CD4-positive, alpha-beta T cell (primary cell): ENCODE measurements at regions not wholly inside any gene's neighbourhood (a gene's known extent, or its start where the extent isn't known, plus 50 kb on each side); places are given as distances from the start of the nearest gene placed in this dataset.

Experiments
- ATAC-seq: fragments of 200-7000 bp; cut with Tn5 transposase; one replicate; pipeline ENCODE4 v1.10.0; 2022; ENCODE audit warnings: mild to moderate bottlenecking; ENCODE audit not compliant: poor library complexity
- CTCF ChIA-PET: fragments of 350-600 bp; sonication (Branson Sonifier 250); formaldehyde crosslinking; loops from one replicate; lab custom pipeline; 2021; ENCODE audit warnings: antibody characterized with exemption, inconsistent platforms; lab: Charles Lee
- POLR2A ChIA-PET: fragments of 350-600 bp; sonication (Branson Sonifier 250); formaldehyde crosslinking; loops from one replicate; lab custom pipeline; 2021; ENCODE audit warnings: antibody characterized with exemption, inconsistent platforms; lab: Charles Lee
- DNase-seq, 14 experiments: peaks; one replicate each; pipeline ENCODE4 v3.0.0-alpha.2; 2013 to 2020; ENCODE audit warnings: mixed read lengths in 2 of 14
- H3K27ac ChIP-seq, 2 donors: one replicate each; pipeline versions ENCODE4 v1.5.1 to v1.7.0; 2013; ENCODE audit warnings: low read length in 2 of 2, low read depth in 1 of 2, mild to moderate bottlenecking in 1 of 2
- H3K27me3 ChIP-seq, 2 experiments: 1 replicate in 1 of 2; 2 replicates in 1 of 2; pipeline versions ENCODE4 v1.6.1 to v1.7.0; 2013; ENCODE audit warnings: low read length in 2 of 2, control low read depth in 1 of 2, mild to moderate bottlenecking in 1 of 2, moderate library complexity in 1 of 2; ENCODE audit not compliant: insufficient read depth in 2 of 2, control insufficient read depth in 1 of 2
- H3K36me3 ChIP-seq: one replicate; pipeline ENCODE4 v1.6.1; 2013; ENCODE audit warnings: low read length, control low read depth; ENCODE audit not compliant: insufficient read depth
- H3K4me1 ChIP-seq: one replicate; pipeline ENCODE4 v1.6.1; 2013; ENCODE audit warnings: low read length, control low read depth; ENCODE audit not compliant: insufficient read depth
- H3K4me3 ChIP-seq: one replicate; pipeline ENCODE4 v1.5.1; 2013; ENCODE audit warnings: mild to moderate bottlenecking, low read length, moderate library complexity
- H3K9me3 ChIP-seq, 2 experiments: 1 replicate in 1 of 2; 2 replicates in 1 of 2; pipeline versions ENCODE4 v1.6.1 to v1.7.0; 2013; ENCODE audit warnings: low read length in 2 of 2, mild to moderate bottlenecking in 2 of 2, control low read depth in 1 of 2, moderate library complexity in 1 of 2; ENCODE audit not compliant: control insufficient read depth in 1 of 2, insufficient read depth in 1 of 2
- H3K27ac Mint-ChIP-seq: one replicate; pipeline ENCODE4 v1.8.0; 2020; ENCODE audit warnings: mixed read lengths
- H3K27me3 Mint-ChIP-seq: one replicate; pipeline ENCODE4 v1.8.0; 2021; ENCODE audit warnings: mixed read lengths
- H3K36me3 Mint-ChIP-seq: one replicate; pipeline ENCODE4 v1.8.0; 2021; ENCODE audit warnings: low read depth, mixed read lengths
- H3K4me1 Mint-ChIP-seq: one replicate; pipeline ENCODE4 v1.8.0; 2021; ENCODE audit warnings: low read depth, mixed read lengths
- H3K4me3 Mint-ChIP-seq: one replicate; pipeline ENCODE4 v1.8.0; 2020; ENCODE audit warnings: mild to moderate bottlenecking, mixed read lengths
- H3K9me3 Mint-ChIP-seq: one replicate; pipeline ENCODE4 v1.8.0; 2020; ENCODE audit warnings: mixed read lengths
- CTCF ChIP-seq: fragments of 200-600 bp; IDR thresholded peaks from one replicate; pipeline ENCODE4 v1.8.0; 2022; ENCODE audit warnings: antibody characterized with exemption, mild to moderate bottlenecking
- intact Hi-C, 2 experiments: fragments of 100-400 bp; cut with DNase I in 1 of 2; cut with micrococcal nuclease in 1 of 2; formaldehyde crosslinking; loops; one replicate each; pipeline versions ENCODE4 v1.15.1 to v1.9.0; 2023 to 2025; cut with DNase I, micrococcal nuclease

- TF ChIP-seq CTCF = no peak
- no peaks in the 10 kb centered on the region for H3K36me3 Mint-ChIP-seq
- H3K4me1 Mint-ChIP-seq = no peaks in the 10 kb centered on the region
- no peak overlapping the region for H3K4me3 Mint-ChIP-seq
- intact Hi-C loops = no loop called here
- H3K27me3 Mint-ChIP-seq = peaks cover 50% of the 10 kb centered on the region
- no peaks in the 10 kb centered on the region for H3K4me1 ChIP-seq
- H3K27me3 ChIP-seq = peaks cover 0 to 3% of the 10 kb centered on the region in 2 experiments
- no peak overlapping the region for H3K27ac Mint-ChIP-seq
- POLR2A ChIA-PET = no interaction called here
- no peak overlapping the region for H3K4me3 ChIP-seq
- no peak overlapping the region for H3K27ac ChIP-seq
- ATAC-seq (no peak), DNase-seq (no peak)
- H3K9me3 ChIP-seq = no peaks in the 10 kb centered on the region
- CTCF ChIA-PET = no interaction called here
- no peaks in the 10 kb centered on the region for H3K9me3 Mint-ChIP-seq
- H3K36me3 ChIP-seq = no peaks in the 10 kb centered on the region
Observed at GRCh38 chr15:29935296-29936004, 113.2 kb upstream of the TJP1 start.

GRCh38 chr15:29934251-29934650 lies 112.0 kb upstream of the TJP1 start:
- no peaks in the 10 kb centered on the region for H3K9me3 ChIP-seq
- POLR2A ChIA-PET = no interaction called here
- no peak overlapping the region for H3K27ac Mint-ChIP-seq
- H3K4me1 ChIP-seq = no peaks in the 10 kb centered on the region
- no peaks in the 10 kb centered on the region for H3K9me3 Mint-ChIP-seq
- no peak for ATAC-seq
- CTCF ChIA-PET = no interaction called here
- no peak overlapping the region for H3K27ac ChIP-seq
- H3K36me3 ChIP-seq = no peaks in the 10 kb centered on the region
- DNase-seq = no peak
- peaks cover 0 to 3% of the 10 kb centered on the region in 2 experiments for H3K27me3 ChIP-seq
- H3K4me1 Mint-ChIP-seq = no peaks in the 10 kb centered on the region
- no peak overlapping the region for H3K4me3 ChIP-seq
- TF ChIP-seq CTCF = no peak
- peaks cover 45% of the 10 kb centered on the region for H3K27me3 Mint-ChIP-seq
- H3K4me3 Mint-ChIP-seq = no peak overlapping the region
- intact Hi-C loops = no loop called here
- no peaks in the 10 kb centered on the region for H3K36me3 Mint-ChIP-seq

- Mint-ChIP-seq H3K27ac (no peak overlapping the region), H3K27me3 (peaks cover 48% of the 10 kb centered on the region), H3K4me1 (no peaks in the 10 kb centered on the region), H3K9me3 (no peaks in the 10 kb centered on the region), H3K36me3 (no peaks in the 10 kb centered on the region), H3K4me3 (no peak overlapping the region)
- ChIA-PET CTCF (interaction anchor here (1.3 kb wide), 1 partner anchor 9 kb away, joined by 4 read pairs; no protein-coding TSS in a partner anchor), POLR2A (no interaction called here)
- DNase-seq = no peak
- Histone ChIP-seq H3K27me3 (peaks cover 0 to 3% of the 10 kb centered on the region in 2 experiments), H3K9me3 (no peaks in the 10 kb centered on the region), H3K36me3 (no peaks in the 10 kb centered on the region), H3K27ac (no peak overlapping the region), H3K4me1 (no peaks in the 10 kb centered on the region), H3K4me3 (no peak overlapping the region)
- ATAC-seq = no peak
- intact Hi-C loops = no loop called here
- TF ChIP-seq CTCF = no peak
Observed at GRCh38 chr15:29933042-29933803, 111.0 kb upstream of the TJP1 start.
